ENCODE measurements at regions not wholly inside any gene's neighbourhood (a gene's known extent, or its start where the extent isn't known, plus 50 kb on each side); places are given as distances from the start of the nearest gene placed in this dataset.

GRCh38 chr5:98604301-98604700 lies 169.2 kb upstream of the RGMB start (continued):
- TF ChIP-seq, protein P1, sequence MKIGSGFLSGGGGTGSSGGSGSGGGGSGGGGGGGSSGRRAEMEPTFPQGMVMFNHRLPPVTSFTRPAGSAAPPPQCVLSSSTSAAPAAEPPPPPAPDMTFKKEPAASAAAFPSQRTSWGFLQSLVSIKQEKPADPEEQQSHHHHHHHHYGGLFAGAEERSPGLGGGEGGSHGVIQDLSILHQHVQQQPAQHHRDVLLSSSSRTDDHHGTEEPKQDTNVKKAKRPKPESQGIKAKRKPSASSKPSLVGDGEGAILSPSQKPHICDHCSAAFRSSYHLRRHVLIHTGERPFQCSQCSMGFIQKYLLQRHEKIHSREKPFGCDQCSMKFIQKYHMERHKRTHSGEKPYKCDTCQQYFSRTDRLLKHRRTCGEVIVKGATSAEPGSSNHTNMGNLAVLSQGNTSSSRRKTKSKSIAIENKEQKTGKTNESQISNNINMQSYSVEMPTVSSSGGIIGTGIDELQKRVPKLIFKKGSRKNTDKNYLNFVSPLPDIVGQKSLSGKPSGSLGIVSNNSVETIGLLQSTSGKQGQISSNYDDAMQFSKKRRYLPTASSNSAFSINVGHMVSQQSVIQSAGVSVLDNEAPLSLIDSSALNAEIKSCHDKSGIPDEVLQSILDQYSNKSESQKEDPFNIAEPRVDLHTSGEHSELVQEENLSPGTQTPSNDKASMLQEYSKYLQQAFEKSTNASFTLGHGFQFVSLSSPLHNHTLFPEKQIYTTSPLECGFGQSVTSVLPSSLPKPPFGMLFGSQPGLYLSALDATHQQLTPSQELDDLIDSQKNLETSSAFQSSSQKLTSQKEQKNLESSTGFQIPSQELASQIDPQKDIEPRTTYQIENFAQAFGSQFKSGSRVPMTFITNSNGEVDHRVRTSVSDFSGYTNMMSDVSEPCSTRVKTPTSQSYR (CRISPR knock-in tag; IDR thresholded peaks at IDR 0.05), result no peak
- no peak for TF ChIP-seq OVOL2 (CRISPR knock-in tag; IDR thresholded peaks at IDR 0.05; ENCODE audit: borderline replicate concordance)

- Mint-ChIP-seq H3K27me3 (ENCODE audit: low read depth) (no peaks in the 10 kb centered on the region), H3K36me3 (peaks cover 20% of the 10 kb centered on the region), H3K4me1 (peaks cover 11% of the 10 kb centered on the region; the same call in 1 of the 2 replicates), H3K27ac (no peak overlapping the region), H3K4me3 (no peak overlapping the region), H3K9me3 (peaks cover 27% of the 10 kb centered on the region)
- POLR2A ChIA-PET, result no interaction called here
- no peak for ATAC-seq
- no peak for DNase-seq (ENCODE audit: low spot score)
- CTCF ChIA-PET, result no interaction called here
- no peak for TF ChIP-seq GABPB1 (CRISPR knock-in tag; IDR thresholded peaks at IDR 0.05)
- TF ChIP-seq, protein P2, sequence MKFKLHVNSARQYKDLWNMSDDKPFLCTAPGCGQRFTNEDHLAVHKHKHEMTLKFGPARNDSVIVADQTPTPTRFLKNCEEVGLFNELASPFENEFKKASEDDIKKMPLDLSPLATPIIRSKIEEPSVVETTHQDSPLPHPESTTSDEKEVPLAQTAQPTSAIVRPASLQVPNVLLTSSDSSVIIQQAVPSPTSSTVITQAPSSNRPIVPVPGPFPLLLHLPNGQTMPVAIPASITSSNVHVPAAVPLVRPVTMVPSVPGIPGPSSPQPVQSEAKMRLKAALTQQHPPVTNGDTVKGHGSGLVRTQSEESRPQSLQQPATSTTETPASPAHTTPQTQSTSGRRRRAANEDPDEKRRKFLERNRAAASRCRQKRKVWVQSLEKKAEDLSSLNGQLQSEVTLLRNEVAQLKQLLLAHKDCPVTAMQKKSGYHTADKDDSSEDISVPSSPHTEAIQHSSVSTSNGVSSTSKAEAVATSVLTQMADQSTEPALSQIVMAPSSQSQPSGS (CRISPR knock-in tag; IDR thresholded peaks at IDR 0.05; ENCODE audit: borderline replicate concordance, low read depth), result no peak
- TF ChIP-seq MXD4 (CRISPR knock-in tag; IDR thresholded peaks at IDR 0.05; ENCODE audit: borderline replicate concordance), result no peak
- no peak for TF ChIP-seq HMGXB4 (CRISPR knock-in tag; IDR thresholded peaks at IDR 0.05)
- TF ChIP-seq, protein P3, sequence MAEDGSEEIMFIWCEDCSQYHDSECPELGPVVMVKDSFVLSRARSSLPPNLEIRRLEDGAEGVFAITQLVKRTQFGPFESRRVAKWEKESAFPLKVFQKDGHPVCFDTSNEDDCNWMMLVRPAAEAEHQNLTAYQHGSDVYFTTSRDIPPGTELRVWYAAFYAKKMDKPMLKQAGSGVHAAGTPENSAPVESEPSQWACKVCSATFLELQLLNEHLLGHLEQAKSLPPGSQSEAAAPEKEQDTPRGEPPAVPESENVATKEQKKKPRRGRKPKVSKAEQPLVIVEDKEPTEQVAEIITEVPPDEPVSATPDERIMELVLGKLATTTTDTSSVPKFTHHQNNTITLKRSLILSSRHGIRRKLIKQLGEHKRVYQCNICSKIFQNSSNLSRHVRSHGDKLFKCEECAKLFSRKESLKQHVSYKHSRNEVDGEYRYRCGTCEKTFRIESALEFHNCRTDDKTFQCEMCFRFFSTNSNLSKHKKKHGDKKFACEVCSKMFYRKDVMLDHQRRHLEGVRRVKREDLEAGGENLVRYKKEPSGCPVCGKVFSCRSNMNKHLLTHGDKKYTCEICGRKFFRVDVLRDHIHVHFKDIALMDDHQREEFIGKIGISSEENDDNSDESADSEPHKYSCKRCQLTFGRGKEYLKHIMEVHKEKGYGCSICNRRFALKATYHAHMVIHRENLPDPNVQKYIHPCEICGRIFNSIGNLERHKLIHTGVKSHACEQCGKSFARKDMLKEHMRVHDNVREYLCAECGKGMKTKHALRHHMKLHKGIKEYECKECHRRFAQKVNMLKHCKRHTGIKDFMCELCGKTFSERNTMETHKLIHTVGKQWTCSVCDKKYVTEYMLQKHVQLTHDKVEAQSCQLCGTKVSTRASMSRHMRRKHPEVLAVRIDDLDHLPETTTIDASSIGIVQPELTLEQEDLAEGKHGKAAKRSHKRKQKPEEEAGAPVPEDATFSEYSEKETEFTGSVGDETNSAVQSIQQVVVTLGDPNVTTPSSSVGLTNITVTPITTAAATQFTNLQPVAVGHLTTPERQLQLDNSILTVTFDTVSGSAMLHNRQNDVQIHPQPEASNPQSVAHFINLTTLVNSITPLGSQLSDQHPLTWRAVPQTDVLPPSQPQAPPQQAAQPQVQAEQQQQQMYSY (CRISPR knock-in tag; IDR thresholded peaks at IDR 0.05), result no peak
- TF ChIP-seq CBFB (CRISPR knock-in tag; IDR thresholded peaks at IDR 0.05; ENCODE audit: low read depth), result no peak
- TF ChIP-seq, protein P4, sequence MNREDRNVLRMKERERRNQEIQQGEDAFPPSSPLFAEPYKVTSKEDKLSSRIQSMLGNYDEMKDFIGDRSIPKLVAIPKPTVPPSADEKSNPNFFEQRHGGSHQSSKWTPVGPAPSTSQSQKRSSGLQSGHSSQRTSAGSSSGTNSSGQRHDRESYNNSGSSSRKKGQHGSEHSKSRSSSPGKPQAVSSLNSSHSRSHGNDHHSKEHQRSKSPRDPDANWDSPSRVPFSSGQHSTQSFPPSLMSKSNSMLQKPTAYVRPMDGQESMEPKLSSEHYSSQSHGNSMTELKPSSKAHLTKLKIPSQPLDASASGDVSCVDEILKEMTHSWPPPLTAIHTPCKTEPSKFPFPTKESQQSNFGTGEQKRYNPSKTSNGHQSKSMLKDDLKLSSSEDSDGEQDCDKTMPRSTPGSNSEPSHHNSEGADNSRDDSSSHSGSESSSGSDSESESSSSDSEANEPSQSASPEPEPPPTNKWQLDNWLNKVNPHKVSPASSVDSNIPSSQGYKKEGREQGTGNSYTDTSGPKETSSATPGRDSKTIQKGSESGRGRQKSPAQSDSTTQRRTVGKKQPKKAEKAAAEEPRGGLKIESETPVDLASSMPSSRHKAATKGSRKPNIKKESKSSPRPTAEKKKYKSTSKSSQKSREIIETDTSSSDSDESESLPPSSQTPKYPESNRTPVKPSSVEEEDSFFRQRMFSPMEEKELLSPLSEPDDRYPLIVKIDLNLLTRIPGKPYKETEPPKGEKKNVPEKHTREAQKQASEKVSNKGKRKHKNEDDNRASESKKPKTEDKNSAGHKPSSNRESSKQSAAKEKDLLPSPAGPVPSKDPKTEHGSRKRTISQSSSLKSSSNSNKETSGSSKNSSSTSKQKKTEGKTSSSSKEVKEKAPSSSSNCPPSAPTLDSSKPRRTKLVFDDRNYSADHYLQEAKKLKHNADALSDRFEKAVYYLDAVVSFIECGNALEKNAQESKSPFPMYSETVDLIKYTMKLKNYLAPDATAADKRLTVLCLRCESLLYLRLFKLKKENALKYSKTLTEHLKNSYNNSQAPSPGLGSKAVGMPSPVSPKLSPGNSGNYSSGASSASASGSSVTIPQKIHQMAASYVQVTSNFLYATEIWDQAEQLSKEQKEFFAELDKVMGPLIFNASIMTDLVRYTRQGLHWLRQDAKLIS (CRISPR knock-in tag; IDR thresholded peaks at IDR 0.05; ENCODE audit: borderline replicate concordance), result no peak
- TF ChIP-seq ZMAT4 (CRISPR knock-in tag; IDR thresholded peaks at IDR 0.05), result no peak
These were observed 168.6 kb upstream of the RGMB start for GRCh38 chr5:98604721-98605425.

Measured in WTC11 (cell line).